Lung (tissue), 11 donors: ENCODE measurements at regions not wholly inside any gene's neighbourhood (a gene's known extent, or its start where the extent isn't known, plus 50 kb on each side); places are given as distances from the start of the nearest gene placed in this dataset.

ENCODE experiments used
- ATAC-seq: fragments of 200-7000 bp; cut with Tn5 transposase; one replicate; pipeline ENCODE4 v1.9.1; 2020; ENCODE audit warnings: moderate number of reproducible peaks; ENCODE audit not compliant: insufficient read depth, low FRiP score
- DNase-seq, 3 donors: peaks; one replicate each; pipeline ENCODE4 v3.0.0-alpha.2; 2013 to 2017
- H3K27ac ChIP-seq, 2 donors: one replicate each; pipeline ENCODE4 v1.5.1; 2013; ENCODE audit warnings: mild to moderate bottlenecking in 2 of 2, moderate library complexity in 2 of 2, control low read depth in 1 of 2, inconsistent platforms in 1 of 2, low read depth in 1 of 2, low read length in 1 of 2
- H3K27me3 ChIP-seq, 3 donors: one replicate each; pipeline ENCODE4 v1.5.1; 2013; ENCODE audit warnings: low read length in 2 of 3; ENCODE audit not compliant: control insufficient read depth in 3 of 3, insufficient read depth in 3 of 3
- H3K36me3 ChIP-seq, 4 donors: one replicate each; pipeline ENCODE4 v1.5.1; 2013; ENCODE audit warnings: low read length in 4 of 4, mild to moderate bottlenecking in 1 of 4, moderate library complexity in 1 of 4; ENCODE audit not compliant: control insufficient read depth in 4 of 4, insufficient read depth in 4 of 4
- H3K4me1 ChIP-seq, 5 donors: one replicate each; pipeline ENCODE4 v1.5.1; 2013; ENCODE audit warnings: low read length in 5 of 5, mild to moderate bottlenecking in 2 of 5, moderate library complexity in 1 of 5; ENCODE audit not compliant: control insufficient read depth in 5 of 5, insufficient read depth in 5 of 5
- H3K4me3 ChIP-seq: one replicate; pipeline ENCODE4 v1.5.1; 2013; ENCODE audit warnings: mild to moderate bottlenecking, control low read depth, moderate library complexity
- H3K9ac ChIP-seq, 2 donors: one replicate each; pipeline ENCODE4 v1.5.1; 2013; ENCODE audit warnings: low read length in 2 of 2, control low read depth in 1 of 2; ENCODE audit not compliant: insufficient read depth in 1 of 2
- H3K9me3 ChIP-seq, 4 donors: one replicate each; pipeline ENCODE4 v1.5.1; 2013; ENCODE audit warnings: low read length in 3 of 4, mild to moderate bottlenecking in 1 of 4, moderate library complexity in 1 of 4; ENCODE audit not compliant: control insufficient read depth in 4 of 4, insufficient read depth in 3 of 4
- CTCF ChIP-seq: IDR thresholded peaks from 2 replicates; pipeline ENCODE4 v1.5.1; 2012; ENCODE audit warnings: mild to moderate bottlenecking; ENCODE audit errors: control extremely low read depth, extremely low read depth
- WGBS, 2 donors: extraction: QIAGEN DNeasy Blood & Tissue Kit; methylation state at CpG; one replicate each; pipeline ENCODE4 v1.1.7; 2013; 5-methylcytosine and 5-hydroxymethylcytosine counted together
- donor health status: control.
- donor health status: control.
- donor health status: Bipolar disorder and iron deficiency.
- donor health status: healthy.
- donor health status: DM: yes; HTN: yes; CAD: no.

DNA sequence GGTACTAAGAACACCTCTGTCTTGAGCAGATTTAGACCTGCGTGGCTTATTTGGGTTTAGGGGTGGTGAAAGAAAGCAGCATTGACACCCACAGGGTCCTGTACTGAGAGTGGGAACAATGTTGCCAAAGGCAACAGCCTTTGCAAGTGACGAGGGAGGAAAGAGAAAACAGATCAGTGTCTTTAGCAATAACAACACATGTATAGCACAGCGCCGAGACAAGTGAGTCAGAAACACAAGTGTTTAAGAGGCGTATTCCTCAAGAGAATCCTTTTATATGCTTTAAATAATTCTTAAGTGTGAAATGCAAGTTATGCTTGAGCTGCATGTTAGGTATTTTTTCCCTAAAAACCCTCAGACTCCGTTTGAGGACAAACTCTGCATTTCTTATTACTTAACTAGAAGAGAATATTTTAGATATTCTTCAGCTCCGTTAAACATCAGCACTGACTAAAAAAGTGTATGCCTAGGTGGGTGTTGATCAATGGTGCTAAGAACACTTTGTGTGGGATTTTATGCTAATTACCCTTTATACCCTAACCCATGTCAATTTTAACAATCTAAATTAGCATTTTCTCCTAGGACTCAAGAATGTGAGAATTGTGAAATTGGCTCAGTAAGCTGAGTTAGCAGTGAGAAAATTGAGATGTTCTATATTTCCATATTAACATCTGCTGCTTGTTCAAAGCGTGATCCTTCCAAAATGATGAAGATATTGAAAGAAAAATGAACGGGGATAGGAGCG, 1095.4 kb upstream of the CELF2 start:
- Histone ChIP-seq H3K27ac (no peak overlapping the region), H3K36me3 (no peaks in the 10 kb centered on the region), H3K4me3 (no peak overlapping the region), H3K9me3 (no peaks in the 10 kb centered on the region), H3K9ac (no peak overlapping the region), H3K4me1 (peaks cover 0 to 3% (median 0%) of the 10 kb centered on the region in 5 donors), H3K27me3 (no peaks in the 10 kb centered on the region)
- WGBS, 2 donors, result 86 to 88% methylated on average over 10 of the region's 10 CpGs
- ATAC-seq, result no peak
- DNase-seq, result no peak
- TF ChIP-seq CTCF, result no peak

DNA sequence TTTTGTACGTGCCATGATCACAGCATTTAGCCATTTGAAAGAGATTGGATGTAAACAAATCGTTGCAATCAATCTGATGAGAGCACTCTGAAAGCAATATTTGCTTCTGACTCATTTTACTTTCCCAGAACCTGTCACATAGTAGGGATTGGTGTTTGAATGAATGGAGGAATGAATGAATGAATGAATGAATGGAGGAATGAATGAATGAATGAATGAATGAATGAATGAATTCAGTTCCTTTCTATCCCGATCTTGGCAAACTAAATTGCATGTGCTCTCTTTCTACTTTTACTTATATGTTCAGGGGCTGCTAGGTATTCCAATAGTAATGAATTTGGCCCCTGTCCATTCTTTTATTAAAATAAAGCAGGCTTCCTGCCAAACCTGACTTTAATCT, 1091.7 kb upstream of the CELF2 start:
- Histone ChIP-seq H3K27ac (no peak overlapping the region), H3K36me3 (no peaks in the 10 kb centered on the region), H3K4me1 (peaks cover 0 to 3% (median 0%) of the 10 kb centered on the region in 5 donors), H3K9me3 (no peaks in the 10 kb centered on the region), H3K9ac (no peak overlapping the region), H3K4me3 (no peak overlapping the region), H3K27me3 (no peaks in the 10 kb centered on the region)
- DNase-seq (no peak), ATAC-seq (no peak)
- no peak for TF ChIP-seq CTCF
- WGBS, 2 donors, result 81 to 87% methylated on average over 3 of the region's 3 CpGs

DNA sequence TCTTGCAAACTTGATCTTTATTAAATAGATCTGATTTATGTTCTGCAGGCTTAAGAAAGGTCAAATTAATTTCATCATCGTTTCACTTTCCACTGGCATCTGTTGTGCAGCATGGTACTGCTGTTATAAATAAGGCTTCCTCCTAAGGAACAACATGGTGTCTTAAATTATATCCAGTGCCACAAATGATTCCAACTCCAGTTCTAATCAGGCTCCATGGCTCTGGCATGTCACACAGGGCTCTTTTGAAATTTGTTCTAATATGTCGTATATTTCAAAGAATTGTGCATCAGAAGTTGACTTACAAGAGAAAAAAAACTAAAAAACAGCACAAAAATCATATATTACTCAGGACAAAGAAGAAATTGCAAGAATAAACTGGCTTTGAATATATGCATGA, 1090.8 kb upstream of the CELF2 start:
- no peaks in the 10 kb centered on the region for H3K36me3 ChIP-seq
- peaks cover 0 to 3% (median 0%) of the 10 kb centered on the region in 5 donors for H3K4me1 ChIP-seq
- H3K27me3 ChIP-seq, result no peaks in the 10 kb centered on the region
- TF ChIP-seq CTCF, result no peak
- WGBS, 2 donors, result 65 to 71% methylated on average over 2 of the region's 2 CpGs
- H3K27ac ChIP-seq, result no peak overlapping the region
- H3K9me3 ChIP-seq, result no peaks in the 10 kb centered on the region
- ATAC-seq (no peak), DNase-seq (no peak)
- H3K9ac ChIP-seq, result no peak overlapping the region
- no peak overlapping the region for H3K4me3 ChIP-seq

- WGBS, 2 donors, result 90 to 93% methylated on average over 2 of the region's 2 CpGs
These were observed 1078.0 kb upstream of the CELF2 start for GRCh38 chr10:9939716-9940115.

More at GRCh38 chr10:9939716-9940115, 1078.0 kb upstream of the CELF2 start:
- Histone ChIP-seq H3K9me3 (no peaks in the 10 kb centered on the region), H3K36me3 (no peaks in the 10 kb centered on the region), H3K4me1 (no peaks in the 10 kb centered on the region), H3K27me3 (no peaks in the 10 kb centered on the region), H3K9ac (no peak overlapping the region), H3K4me3 (no peak overlapping the region), H3K27ac (no peak overlapping the region)
- ATAC-seq (no peak), DNase-seq (no peak)
- TF ChIP-seq CTCF, result no peak
